ENCODE measurements at regions not wholly inside any gene's neighbourhood (a gene's known extent, or its start where the extent isn't known, plus 50 kb on each side); places are given as distances from the start of the nearest gene placed in this dataset.

DNA sequence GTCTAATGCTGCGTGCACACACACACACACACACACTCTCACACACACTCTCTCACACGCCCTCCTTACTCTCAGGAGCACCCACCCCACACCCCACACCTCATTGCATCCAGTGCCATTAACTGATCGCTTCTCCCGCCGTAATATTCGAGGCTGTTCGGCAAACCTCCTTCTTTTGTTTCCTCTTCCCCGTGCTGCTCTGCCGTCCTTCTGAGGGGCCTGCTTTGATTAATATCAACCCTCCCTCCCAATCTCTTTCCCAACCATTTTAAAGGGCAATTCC, 156.2 kb upstream of the TNRC6C start:
- TF ChIP-seq CREB1 (IDR thresholded peaks at IDR 0.05; ENCODE audit: low read depth) (no peak), RAD21 (IDR thresholded peaks at IDR 0.05; ENCODE audit: low read depth) (no peak), EP300 (IDR thresholded peaks at IDR 0.05; ENCODE audit: borderline replicate concordance) (no peak)
- TF ChIP-seq, protein P1, sequence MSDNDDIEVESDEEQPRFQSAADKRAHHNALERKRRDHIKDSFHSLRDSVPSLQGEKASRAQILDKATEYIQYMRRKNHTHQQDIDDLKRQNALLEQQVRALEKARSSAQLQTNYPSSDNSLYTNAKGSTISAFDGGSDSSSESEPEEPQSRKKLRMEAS (IDR thresholded peaks at IDR 0.05), result no peak

Data from Ishikawa (cell line).